Prostate gland (tissue), 2 donors: ENCODE measurements at regions not wholly inside any gene's neighbourhood (a gene's known extent, or its start where the extent isn't known, plus 50 kb on each side); places are given as distances from the start of the nearest gene placed in this dataset.

Experiments used
- POLR2A ChIP-seq: fragments of 450-650 bp; IDR thresholded peaks from one replicate; pipeline ENCODE4 v1.6.1; 2016; ENCODE audit warnings: antibody characterized with exemption, mild to moderate bottlenecking
- POLR2AphosphoS5 ChIP-seq: sonication (generic); formaldehyde crosslinking; IDR thresholded peaks from one replicate; pipeline ENCODE4 v1.6.1; 2017; ENCODE audit warnings: antibody characterized with exemption
- TF ChIP-seq, protein P1 (sequence below), 4 experiments: fragments of 200-600 bp in 2 of 4; fragments of 450-650 bp in 2 of 4; sonication (generic) in 2 of 4; IDR thresholded peaks; 1 replicate in 3 of 4; 2 replicates in 1 of 4; pipeline ENCODE4 v1.5.1; 2016 to 2019; ENCODE audit warnings: antibody characterized with exemption in 4 of 4, mild to moderate bottlenecking in 2 of 4, moderate library complexity in 2 of 4

DNA sequence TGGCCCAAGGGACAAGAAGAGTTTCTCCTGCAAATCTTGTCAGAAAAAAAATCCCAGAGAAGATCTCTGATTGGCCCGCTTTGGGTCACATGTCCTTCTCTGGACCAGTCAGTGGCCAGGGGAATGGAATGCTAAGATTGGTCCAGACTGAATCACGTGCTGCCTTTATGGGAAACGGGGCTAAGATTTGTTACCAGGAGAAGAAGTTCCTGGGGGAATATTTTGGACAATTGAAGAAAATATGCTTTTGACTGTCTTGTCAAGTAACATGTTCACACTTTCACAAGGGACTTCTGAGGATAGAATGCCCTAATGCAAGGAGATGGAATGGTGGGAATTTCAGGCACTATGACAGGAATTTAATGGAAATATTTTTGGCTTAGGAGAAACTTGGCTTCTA is 74.1 kb upstream of the SH3PXD2B start:
- TF ChIP-seq, protein P1, sequence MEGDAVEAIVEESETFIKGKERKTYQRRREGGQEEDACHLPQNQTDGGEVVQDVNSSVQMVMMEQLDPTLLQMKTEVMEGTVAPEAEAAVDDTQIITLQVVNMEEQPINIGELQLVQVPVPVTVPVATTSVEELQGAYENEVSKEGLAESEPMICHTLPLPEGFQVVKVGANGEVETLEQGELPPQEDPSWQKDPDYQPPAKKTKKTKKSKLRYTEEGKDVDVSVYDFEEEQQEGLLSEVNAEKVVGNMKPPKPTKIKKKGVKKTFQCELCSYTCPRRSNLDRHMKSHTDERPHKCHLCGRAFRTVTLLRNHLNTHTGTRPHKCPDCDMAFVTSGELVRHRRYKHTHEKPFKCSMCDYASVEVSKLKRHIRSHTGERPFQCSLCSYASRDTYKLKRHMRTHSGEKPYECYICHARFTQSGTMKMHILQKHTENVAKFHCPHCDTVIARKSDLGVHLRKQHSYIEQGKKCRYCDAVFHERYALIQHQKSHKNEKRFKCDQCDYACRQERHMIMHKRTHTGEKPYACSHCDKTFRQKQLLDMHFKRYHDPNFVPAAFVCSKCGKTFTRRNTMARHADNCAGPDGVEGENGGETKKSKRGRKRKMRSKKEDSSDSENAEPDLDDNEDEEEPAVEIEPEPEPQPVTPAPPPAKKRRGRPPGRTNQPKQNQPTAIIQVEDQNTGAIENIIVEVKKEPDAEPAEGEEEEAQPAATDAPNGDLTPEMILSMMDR (IDR thresholded peaks at IDR 0.05): no peak
- TF ChIP-seq POLR2AphosphoS5 (no peak), POLR2A (no peak)
